Ovary (tissue), 7 donors: ENCODE measurements at regions not wholly inside any gene's neighbourhood (a gene's known extent, or its start where the extent isn't known, plus 50 kb on each side); places are given as distances from the start of the nearest gene placed in this dataset.
"Not testable (repeated sequence)": the region's sequence is repeated elsewhere in the genome, so short reads cannot be mapped to it uniquely, and the experiment has no call there.

ENCODE experiments used
- DNase-seq, 5 donors: peaks; one replicate each; pipeline ENCODE4 v3.0.0-alpha.2; 2019 to 2020
- H3K27ac ChIP-seq, 2 donors: fragments of 200-600 bp; one replicate each; pipeline versions ENCODE4 v1.5.1 to v1.8.0; 2019 to 2022
- H3K27me3 ChIP-seq: fragments of 200-600 bp; one replicate; pipeline ENCODE4 v1.8.0; 2022
- H3K36me3 ChIP-seq: fragments of 200-600 bp; sonication (generic); one replicate; pipeline ENCODE4 v1.5.1; 2019
- H3K4me1 ChIP-seq: one replicate; pipeline ENCODE4 v1.8.1; 2013; ENCODE audit warnings: mild to moderate bottlenecking, moderate library complexity; ENCODE audit not compliant: insufficient read depth
- H3K4me3 ChIP-seq: fragments of 200-600 bp; sonication (generic); one replicate; pipeline ENCODE4 v1.5.1; 2017
- H3K9me3 ChIP-seq, 2 donors: fragments of 200-600 bp in 1 of 2; sonication (generic) in 1 of 2; one replicate each; pipeline versions ENCODE4 v1.5.1 to v1.8.1; 2013 to 2019; ENCODE audit warnings: mild to moderate bottlenecking in 1 of 2, moderate library complexity in 1 of 2
- CTCF ChIP-seq, 3 donors: fragments of 450-650 bp in 2 of 3; fragments of 200-600 bp in 1 of 3; IDR thresholded peaks; one replicate each; pipeline versions ENCODE4 v1.5.1 to v1.8.0; 2016 to 2022; ENCODE audit warnings: antibody characterized with exemption in 3 of 3, mild to moderate bottlenecking in 1 of 3
- EP300 ChIP-seq: sonication (generic); formaldehyde crosslinking; IDR thresholded peaks from one replicate; pipeline ENCODE4 v1.6.1; 2017; ENCODE audit warnings: antibody characterized with exemption
- POLR2A ChIP-seq: fragments of 450-650 bp; IDR thresholded peaks from one replicate; pipeline ENCODE4 v1.6.1; 2017; ENCODE audit warnings: antibody characterized with exemption, mild to moderate bottlenecking, moderate library complexity
- WGBS, 3 donors: extraction: QIAGEN DNeasy Blood & Tissue Kit in 1 of 3; methylation state at CpG; one replicate each; pipeline versions ENCODE4 v1.1.5 to v1.1.7; 2013 to 2017; 5-methylcytosine and 5-hydroxymethylcytosine counted together
- intact Hi-C, 4 donors: fragments of 100-400 bp; cut with DNase I; formaldehyde crosslinking; loops; one replicate each; pipeline versions ENCODE4 v1.11.0 to v1.15.1; 2022 to 2023
- donor health status: DM: no; HTN: no; CAD: no; lungs with moderate emphysema.
- donor health status: DM: no; HTN: no; CAD: no.
- donor health status: Bipolar disorder and iron deficiency.
- donor health status: DM: no; HTN: no; CAD: no.
- donor health status: DM: yes; HTN: yes; CAD: no.

DNA sequence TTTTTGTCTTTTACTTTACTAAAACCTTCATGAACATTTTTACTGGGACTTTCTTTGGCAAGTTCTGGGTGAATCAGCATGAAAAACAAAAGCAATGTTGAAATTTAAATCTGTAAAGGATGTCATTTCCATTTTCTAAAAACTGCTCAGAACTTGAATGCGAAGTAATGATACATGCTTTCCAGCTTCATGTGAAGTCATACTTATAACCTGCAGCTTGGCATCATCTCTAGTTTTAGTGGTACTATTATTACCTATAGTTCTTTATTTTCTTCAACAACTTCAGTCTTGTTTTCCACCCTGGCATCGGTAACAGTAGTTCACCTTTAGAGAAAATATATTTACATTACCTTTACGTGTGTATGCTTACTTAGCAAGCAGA, 421.4 kb upstream of the DIPK2B start:
- no peaks in the 10 kb centered on the region for H3K27me3 ChIP-seq
- H3K36me3 ChIP-seq = no peaks in the 10 kb centered on the region
- no peak overlapping the region for H3K4me3 ChIP-seq
- no peak for TF ChIP-seq CTCF (IDR thresholded peaks at IDR 0.05)
- TF ChIP-seq POLR2A = no peak
- no peak for TF ChIP-seq EP300
- no peaks in the 10 kb centered on the region for H3K9me3 ChIP-seq
- H3K4me1 ChIP-seq = no peaks in the 10 kb centered on the region
- WGBS, 3 donors = 69 to 79% (median 74%) methylated on average over 3 of the region's 3 CpGs
- no peak overlapping the region for H3K27ac ChIP-seq
- intact Hi-C loops = no loop called here
- no peak for DNase-seq

DNA sequence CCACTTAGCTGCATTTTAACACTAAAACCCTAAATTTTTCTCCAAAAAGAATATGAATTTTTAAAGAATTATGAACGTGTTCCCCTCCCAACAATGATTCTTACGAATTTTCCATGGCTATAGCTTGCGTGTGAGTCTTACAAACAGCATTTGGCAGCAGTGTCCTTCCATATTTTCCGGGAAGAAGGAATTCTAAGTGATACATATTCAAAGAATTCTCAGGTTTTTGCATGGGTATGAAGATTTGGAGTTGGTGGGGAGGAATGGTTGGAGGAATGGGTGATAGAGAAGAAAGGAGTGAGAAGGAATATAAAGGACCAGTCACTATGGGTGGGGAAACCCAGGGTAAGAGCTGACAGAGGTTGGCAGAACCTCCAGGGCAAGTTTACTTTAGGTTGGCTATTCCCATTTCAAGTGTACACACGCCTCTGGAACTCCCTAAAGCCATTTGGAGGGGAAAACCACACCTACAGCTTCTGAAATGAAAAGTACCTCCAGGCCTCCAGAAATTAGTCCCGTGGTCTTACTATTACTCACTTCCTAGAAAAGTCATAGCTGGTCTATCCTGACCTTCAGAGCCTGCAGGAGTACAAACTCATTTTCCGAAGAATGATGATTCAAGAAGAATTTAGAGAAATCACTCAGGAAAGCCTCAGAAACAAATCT, 420.8 kb upstream of the DIPK2B start:
- Histone ChIP-seq H3K27me3 (no peaks in the 10 kb centered on the region), H3K9me3 (no peaks in the 10 kb centered on the region), H3K4me3 (no peak overlapping the region), H3K27ac (no peak overlapping the region), H3K4me1 (no peaks in the 10 kb centered on the region), H3K36me3 (no peaks in the 10 kb centered on the region)
- TF ChIP-seq EP300 (no peak), POLR2A (no peak), CTCF (IDR thresholded peaks at IDR 0.05) (no peak)
- intact Hi-C loops = no loop called here
- 50 to 59% (median 57%) methylated on average over 7 of the region's 7 CpGs for WGBS, 3 donors
- DNase-seq = no peak

GRCh38 chrX:45619290-45619689, 418.6 kb upstream of the DIPK2B start:
- Histone ChIP-seq H3K27me3 (no peaks in the 10 kb centered on the region), H3K27ac (no peak overlapping the region), H3K4me1 (no peaks in the 10 kb centered on the region), H3K9me3 (no peaks in the 10 kb centered on the region), H3K36me3 (no peaks in the 10 kb centered on the region), H3K4me3 (no peak overlapping the region)
- no peak for DNase-seq
- intact Hi-C loops = no loop called here
- 30 to 40% (median 35%) methylated on average over 2 of the region's 2 CpGs for WGBS, 3 donors
- TF ChIP-seq EP300 (no peak), CTCF (IDR thresholded peaks at IDR 0.05) (no peak), POLR2A (no peak)

DNA sequence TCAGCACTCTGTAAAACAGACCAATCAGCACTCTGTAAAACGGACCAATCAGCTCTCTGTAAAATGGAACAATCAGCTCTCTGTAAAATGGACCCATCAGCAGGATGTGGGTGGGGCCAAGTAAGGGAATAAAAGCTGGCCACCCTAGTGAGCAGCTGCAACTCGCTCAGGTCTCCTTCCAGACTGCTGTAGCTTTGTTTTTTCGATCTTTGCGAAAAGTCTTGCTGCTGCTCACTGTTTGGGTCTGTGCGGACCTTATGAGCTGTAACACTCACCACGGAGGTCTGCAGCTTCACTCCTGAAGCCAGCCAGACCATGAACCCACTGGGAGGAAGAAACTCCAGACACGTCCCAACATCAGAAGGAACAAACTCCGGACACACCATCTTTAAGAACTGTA, 414.9 kb upstream of the DIPK2B start:
- H3K4me1 ChIP-seq, H3K4me3 ChIP-seq, DNase-seq, H3K27me3 ChIP-seq, H3K9me3 ChIP-seq, H3K36me3 ChIP-seq, intact Hi-C loops, H3K27ac ChIP-seq: not testable (repeated sequence)
- WGBS, 3 donors = 78 to 83% (median 81%) methylated on average over 8 of the region's 8 CpGs

GRCh38 chrX:45614853-45615252, 414.2 kb upstream of the DIPK2B start:
- Histone ChIP-seq H3K27me3 (no peaks in the 10 kb centered on the region), H3K36me3 (no peaks in the 10 kb centered on the region), H3K4me1 (no peaks in the 10 kb centered on the region), H3K27ac (no peak overlapping the region), H3K9me3 (no peaks in the 10 kb centered on the region), H3K4me3 (no peak overlapping the region)
- WGBS, 3 donors = 60 to 67% (median 64%) methylated on average over 2 of the region's 2 CpGs
- DNase-seq = no peak
- intact Hi-C loops = no loop called here
- TF ChIP-seq EP300 (no peak), CTCF (IDR thresholded peaks at IDR 0.05) (no peak), POLR2A (no peak)
